Adrenal gland (tissue), 9 donors: ENCODE measurements at regions not wholly inside any gene's neighbourhood (a gene's known extent, or its start where the extent isn't known, plus 50 kb on each side); places are given as distances from the start of the nearest gene placed in this dataset.

Source experiments
- DNase-seq, 7 donors: peaks; one replicate each; pipeline ENCODE4 v3.0.0-alpha.2; 2019 to 2020
- H3K27ac ChIP-seq, 5 donors: fragments of 200-600 bp; sonication (generic) in 4 of 5; 1 replicate in 3 of 5; 2 replicates in 2 of 5; pipeline versions ENCODE4 v1.5.1 to v1.8.0; 2016 to 2020; ENCODE audit warnings: mild to moderate bottlenecking in 1 of 5
- H3K27me3 ChIP-seq: fragments of 200-600 bp; 2 replicates; pipeline ENCODE4 v1.8.0; 2021
- H3K36me3 ChIP-seq, 2 donors: fragments of 200-600 bp; replicated peaks in 1 of 2; 1 replicate in 1 of 2; 2 replicates in 1 of 2; pipeline versions ENCODE4 v1.5.1 to v1.8.0; 2018 to 2022
- H3K4me1 ChIP-seq, 2 donors: fragments of 200-600 bp; replicated peaks in 1 of 2; 1 replicate in 1 of 2; 2 replicates in 1 of 2; pipeline versions ENCODE4 v1.5.1 to v1.8.0; 2018 to 2021
- H3K4me3 ChIP-seq, 4 donors: fragments of 200-600 bp; sonication (generic) in 3 of 4; one replicate each; pipeline ENCODE4 v1.5.1; 2016 to 2018
- H3K9me3 ChIP-seq, 3 donors: fragments of 200-600 bp; sonication (generic) in 1 of 3; replicated peaks in 1 of 3; 1 replicate in 2 of 3; 2 replicates in 1 of 3; pipeline versions ENCODE4 v1.5.1 to v1.8.0; 2016 to 2021
- CTCF ChIP-seq, 6 experiments: fragments of 450-650 bp in 4 of 6; fragments of 200-600 bp in 2 of 6; sonication (generic) in 1 of 6; IDR thresholded peaks; 1 replicate in 5 of 6; 2 replicates in 1 of 6; pipeline versions ENCODE4 v1.5.1 to v1.8.0; 2016 to 2021; ENCODE audit warnings: antibody characterized with exemption in 6 of 6, mild to moderate bottlenecking in 2 of 6, moderate library complexity in 1 of 6
- POLR2A ChIP-seq, 2 donors: fragments of 450-650 bp; IDR thresholded peaks; one replicate each; pipeline ENCODE4 v1.6.1; 2017; ENCODE audit warnings: antibody characterized with exemption in 2 of 2, mild to moderate bottlenecking in 2 of 2, moderate library complexity in 1 of 2
- WGBS, 4 donors: extraction: QIAGEN DNeasy Blood & Tissue Kit in 2 of 4; methylation state at CpG; one replicate each; pipeline versions ENCODE4 v1.1.5 to v1.1.7; 2013 to 2017; 5-methylcytosine and 5-hydroxymethylcytosine counted together
- intact Hi-C, 2 donors: fragments of 100-400 bp; cut with DNase I; formaldehyde crosslinking; loops; one replicate each; pipeline versions ENCODE4 v1.14.1 to v1.15.0; 2022 to 2023
- donor health status: healthy with polysubstance abuse.
- donor health status: Bipolar disorder and iron deficiency.
- donor health status: DM: yes; HTN: yes; CAD: no.
- donor health status: DM: no; HTN: no; CAD: no.
- donor health status: DM: no; HTN: no; CAD: no.

- Histone ChIP-seq H3K27me3 (no peaks in the 10 kb centered on the region), H3K36me3 (no peaks in the 10 kb centered on the region), H3K4me3 (no peak overlapping the region), H3K27ac (no peak overlapping the region), H3K4me1 (no peaks in the 10 kb centered on the region), H3K9me3 (no peaks in the 10 kb centered on the region)
- WGBS, 4 donors: 85 to 95% (median 91%) methylated on average over 4 of the region's 4 CpGs
- no peak for DNase-seq
- no peak for TF ChIP-seq POLR2A (IDR thresholded peaks at IDR 0.05)
- TF ChIP-seq CTCF (IDR thresholded peaks at IDR 0.05): no peak
- intact Hi-C loops: no loop called here
Measured at GRCh38 chr4:123954220-123954619, 557.6 kb downstream of the SPRY1 start.

GRCh38 chr4:123955167-123955800 lies 558.7 kb downstream of the SPRY1 start:
- 95 to 97% (median 97%) methylated on average over 3 of the region's 3 CpGs for WGBS, 4 donors
- DNase-seq: no peak
- Histone ChIP-seq H3K36me3 (no peaks in the 10 kb centered on the region), H3K4me3 (no peak overlapping the region), H3K4me1 (no peaks in the 10 kb centered on the region), H3K27me3 (no peaks in the 10 kb centered on the region), H3K9me3 (no peaks in the 10 kb centered on the region), H3K27ac (no peak overlapping the region)
- TF ChIP-seq CTCF (IDR thresholded peaks at IDR 0.05) (no peak), POLR2A (IDR thresholded peaks at IDR 0.05) (no peak)
- intact Hi-C loops: no loop called here

- no peaks in the 10 kb centered on the region for H3K4me1 ChIP-seq
- intact Hi-C loops: no loop called here
- H3K27ac ChIP-seq: no peak overlapping the region
- 87 to 100% (median 97%) methylated on average over 3 to 7 of the region's 7 CpGs for WGBS, 4 donors
- no peaks in the 10 kb centered on the region for H3K36me3 ChIP-seq
- TF ChIP-seq CTCF (IDR thresholded peaks at IDR 0.05) (no peak), POLR2A (IDR thresholded peaks at IDR 0.05) (no peak)
- no peak overlapping the region for H3K4me3 ChIP-seq
- no peaks in the 10 kb centered on the region for H3K9me3 ChIP-seq
- H3K27me3 ChIP-seq: no peaks in the 10 kb centered on the region
- no peak for DNase-seq
Measured at GRCh38 chr4:123956204-123956603, 559.6 kb downstream of the SPRY1 start.

GRCh38 chr4:123966990-123967769 lies 570.6 kb downstream of the SPRY1 start:
- H3K27me3 ChIP-seq: no peaks in the 10 kb centered on the region
- no peak for TF ChIP-seq POLR2A (IDR thresholded peaks at IDR 0.05)
- WGBS, 4 donors: 78 to 81% (median 80%) methylated on average over 4 of the region's 4 CpGs

More at GRCh38 chr4:123966990-123967769, 570.6 kb downstream of the SPRY1 start:
- intact Hi-C loops: no loop called here
- Histone ChIP-seq H3K36me3 (no peaks in the 10 kb centered on the region), H3K27ac (no peak overlapping the region), H3K4me3 (no peak overlapping the region), H3K4me1 (no peaks in the 10 kb centered on the region), H3K9me3 (no peaks in the 10 kb centered on the region)
- DNase-seq: no peak
